Ovary (tissue), 7 donors: ENCODE measurements at regions not wholly inside any gene's neighbourhood (a gene's known extent, or its start where the extent isn't known, plus 50 kb on each side); places are given as distances from the start of the nearest gene placed in this dataset.

Source experiments
- DNase-seq, 5 donors: peaks; one replicate each; pipeline ENCODE4 v3.0.0-alpha.2; 2019 to 2020
- H3K27ac ChIP-seq, 2 donors: fragments of 200-600 bp; one replicate each; pipeline versions ENCODE4 v1.5.1 to v1.8.0; 2019 to 2022
- H3K27me3 ChIP-seq: fragments of 200-600 bp; one replicate; pipeline ENCODE4 v1.8.0; 2022
- H3K36me3 ChIP-seq: fragments of 200-600 bp; sonication (generic); one replicate; pipeline ENCODE4 v1.5.1; 2019
- H3K4me1 ChIP-seq: one replicate; pipeline ENCODE4 v1.8.1; 2013; ENCODE audit warnings: mild to moderate bottlenecking, moderate library complexity; ENCODE audit not compliant: insufficient read depth
- H3K4me3 ChIP-seq: fragments of 200-600 bp; sonication (generic); one replicate; pipeline ENCODE4 v1.5.1; 2017
- H3K9me3 ChIP-seq, 2 donors: fragments of 200-600 bp in 1 of 2; sonication (generic) in 1 of 2; one replicate each; pipeline versions ENCODE4 v1.5.1 to v1.8.1; 2013 to 2019; ENCODE audit warnings: mild to moderate bottlenecking in 1 of 2, moderate library complexity in 1 of 2
- EP300 ChIP-seq: sonication (generic); formaldehyde crosslinking; IDR thresholded peaks from one replicate; pipeline ENCODE4 v1.6.1; 2017; ENCODE audit warnings: antibody characterized with exemption
- POLR2A ChIP-seq: fragments of 450-650 bp; IDR thresholded peaks from one replicate; pipeline ENCODE4 v1.6.1; 2017; ENCODE audit warnings: antibody characterized with exemption, mild to moderate bottlenecking, moderate library complexity
- WGBS, 3 donors: extraction: QIAGEN DNeasy Blood & Tissue Kit in 1 of 3; methylation state at CpG; one replicate each; pipeline versions ENCODE4 v1.1.5 to v1.1.7; 2013 to 2017; 5-methylcytosine and 5-hydroxymethylcytosine counted together
- intact Hi-C, 4 donors: fragments of 100-400 bp; cut with DNase I; formaldehyde crosslinking; loops; one replicate each; pipeline versions ENCODE4 v1.11.0 to v1.15.1; 2022 to 2023
- TF ChIP-seq, protein P1 (sequence below), 3 donors: fragments of 450-650 bp in 2 of 3; fragments of 200-600 bp in 1 of 3; IDR thresholded peaks; one replicate each; pipeline versions ENCODE4 v1.5.1 to v1.8.0; 2016 to 2022; ENCODE audit warnings: antibody characterized with exemption in 3 of 3, mild to moderate bottlenecking in 1 of 3
- donor health status: DM: no; HTN: no; CAD: no; lungs with moderate emphysema.
- donor health status: DM: no; HTN: no; CAD: no.
- donor health status: Bipolar disorder and iron deficiency.
- donor health status: DM: no; HTN: no; CAD: no.
- donor health status: DM: yes; HTN: yes; CAD: no.

DNA sequence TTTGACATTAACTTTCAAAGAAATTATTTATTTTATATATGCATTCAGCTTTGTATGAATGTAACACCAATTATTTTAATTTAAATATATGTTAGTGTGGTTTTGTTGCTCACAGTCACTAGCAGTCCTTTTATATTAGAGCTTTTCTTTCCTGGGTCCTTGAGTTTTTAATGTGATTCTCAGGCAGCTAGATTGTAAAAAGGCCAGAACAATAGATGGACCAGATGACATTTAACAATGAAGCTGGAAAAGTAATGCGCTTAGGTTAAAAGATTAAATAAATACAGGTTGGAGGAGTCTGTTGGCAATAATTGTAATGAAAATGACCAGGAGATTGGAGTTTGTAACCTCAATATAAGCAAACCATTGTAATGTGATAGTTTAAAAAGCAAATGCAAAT lies 171.1 kb downstream of the FTCDNL1 start:
- TF ChIP-seq, protein P1, sequence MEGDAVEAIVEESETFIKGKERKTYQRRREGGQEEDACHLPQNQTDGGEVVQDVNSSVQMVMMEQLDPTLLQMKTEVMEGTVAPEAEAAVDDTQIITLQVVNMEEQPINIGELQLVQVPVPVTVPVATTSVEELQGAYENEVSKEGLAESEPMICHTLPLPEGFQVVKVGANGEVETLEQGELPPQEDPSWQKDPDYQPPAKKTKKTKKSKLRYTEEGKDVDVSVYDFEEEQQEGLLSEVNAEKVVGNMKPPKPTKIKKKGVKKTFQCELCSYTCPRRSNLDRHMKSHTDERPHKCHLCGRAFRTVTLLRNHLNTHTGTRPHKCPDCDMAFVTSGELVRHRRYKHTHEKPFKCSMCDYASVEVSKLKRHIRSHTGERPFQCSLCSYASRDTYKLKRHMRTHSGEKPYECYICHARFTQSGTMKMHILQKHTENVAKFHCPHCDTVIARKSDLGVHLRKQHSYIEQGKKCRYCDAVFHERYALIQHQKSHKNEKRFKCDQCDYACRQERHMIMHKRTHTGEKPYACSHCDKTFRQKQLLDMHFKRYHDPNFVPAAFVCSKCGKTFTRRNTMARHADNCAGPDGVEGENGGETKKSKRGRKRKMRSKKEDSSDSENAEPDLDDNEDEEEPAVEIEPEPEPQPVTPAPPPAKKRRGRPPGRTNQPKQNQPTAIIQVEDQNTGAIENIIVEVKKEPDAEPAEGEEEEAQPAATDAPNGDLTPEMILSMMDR (IDR thresholded peaks at IDR 0.05), result no peak
- TF ChIP-seq EP300 (no peak), POLR2A (no peak)
- intact Hi-C loops, result no loop called here
- DNase-seq, result no peak

DNA sequence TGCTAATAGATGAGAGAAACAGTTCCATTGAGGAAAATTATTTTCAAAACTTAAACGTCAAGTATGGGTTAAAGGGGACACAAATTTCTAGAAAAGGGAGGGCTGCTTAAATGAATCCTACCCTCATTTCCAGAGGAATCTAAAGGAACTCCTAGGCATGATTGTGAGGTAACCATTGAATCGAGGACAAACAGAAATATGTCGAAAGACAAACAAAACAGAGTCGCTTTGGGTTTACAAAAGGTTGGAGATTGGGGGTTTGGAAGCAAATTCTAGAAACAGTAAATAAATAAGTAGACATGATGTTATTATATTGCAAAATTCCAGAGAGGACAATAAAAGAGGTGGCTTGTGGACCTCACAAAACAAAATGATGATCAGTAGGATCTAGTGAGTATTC lies 173.1 kb downstream of the FTCDNL1 start:
- no peaks in the 10 kb centered on the region for H3K27me3 ChIP-seq
- intact Hi-C loops, result no loop called here
- H3K4me1 ChIP-seq, result no peaks in the 10 kb centered on the region

More for the DNA sequence above, 171.1 kb downstream of the FTCDNL1 start:
- H3K9me3 ChIP-seq, result no peaks in the 10 kb centered on the region
- H3K27me3 ChIP-seq, result no peaks in the 10 kb centered on the region
- no peak overlapping the region for H3K4me3 ChIP-seq
- H3K27ac ChIP-seq, result no peak overlapping the region
- no peaks in the 10 kb centered on the region for H3K4me1 ChIP-seq
- no peaks in the 10 kb centered on the region for H3K36me3 ChIP-seq
- 86 to 94% (median 92%) methylated on average over 1 of the region's 1 CpG for WGBS, 3 donors

DNA sequence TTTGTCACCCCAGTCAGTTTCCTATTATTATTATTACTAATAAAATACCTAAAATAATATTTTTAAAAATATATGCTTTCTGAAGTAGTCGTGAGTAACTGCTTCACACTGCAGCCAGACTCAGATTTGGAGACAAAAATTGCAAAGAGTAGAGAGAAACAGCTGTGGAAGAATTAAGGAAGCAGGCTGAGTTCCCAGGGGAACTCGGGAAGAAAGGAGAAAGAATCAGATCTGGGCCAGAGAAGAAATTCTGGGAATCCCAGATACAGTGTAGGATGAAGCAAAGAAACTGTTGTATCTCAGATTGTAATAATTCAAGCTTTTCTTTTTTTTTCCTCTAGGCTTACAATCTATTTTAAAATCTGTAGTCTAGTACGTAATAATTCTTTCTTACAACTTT lies 182.3 kb downstream of the FTCDNL1 start:
- Histone ChIP-seq H3K9me3 (no peaks in the 10 kb centered on the region), H3K4me3 (no peak overlapping the region), H3K27me3 (no peaks in the 10 kb centered on the region), H3K36me3 (no peaks in the 10 kb centered on the region), H3K27ac (no peak overlapping the region), H3K4me1 (no peaks in the 10 kb centered on the region)
- TF ChIP-seq POLR2A (no peak), EP300 (no peak)
- TF ChIP-seq, protein P1 (IDR thresholded peaks at IDR 0.05), result no peak
- no peak for DNase-seq
- intact Hi-C loops, result no loop called here
- 47 to 56% (median 47%) methylated on average over 3 of the region's 3 CpGs for WGBS, 3 donors

More for the DNA sequence above, 173.1 kb downstream of the FTCDNL1 start:
- Histone ChIP-seq H3K4me3 (no peak overlapping the region), H3K36me3 (no peaks in the 10 kb centered on the region), H3K27ac (no peak overlapping the region), H3K9me3 (no peaks in the 10 kb centered on the region)
- DNase-seq, result no peak
- TF ChIP-seq POLR2A, result no peak
- TF ChIP-seq, protein P1 (IDR thresholded peaks at IDR 0.05), result no peak
- 67 to 84% (median 84%) methylated on average over 4 of the region's 4 CpGs for WGBS, 3 donors

DNA sequence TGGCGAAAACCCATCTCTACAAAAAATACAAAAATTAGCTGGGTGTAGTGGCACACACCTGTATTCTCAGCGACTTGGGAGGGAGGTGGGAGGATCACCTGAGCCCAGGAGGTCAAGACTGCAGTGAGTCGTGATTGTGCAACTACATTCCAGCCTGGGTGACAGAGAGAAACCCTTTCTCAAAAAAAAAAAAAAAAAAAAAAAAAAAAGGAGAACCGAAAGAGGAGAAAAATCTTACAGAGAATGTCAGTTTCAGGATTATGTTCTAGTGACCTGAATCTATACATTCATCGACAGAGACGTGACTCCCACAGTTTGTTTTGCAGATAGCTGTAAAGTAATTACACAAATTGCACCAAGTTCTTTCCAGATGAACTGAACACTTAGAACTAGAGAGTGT lies 187.8 kb downstream of the FTCDNL1 start:
- intact Hi-C loops, result no loop called here

More for the DNA sequence above, 187.8 kb downstream of the FTCDNL1 start:
- Histone ChIP-seq H3K9me3 (no peaks in the 10 kb centered on the region), H3K36me3 (no peaks in the 10 kb centered on the region), H3K27ac (no peak overlapping the region), H3K4me3 (no peak overlapping the region), H3K4me1 (no peaks in the 10 kb centered on the region), H3K27me3 (no peaks in the 10 kb centered on the region)
- TF ChIP-seq POLR2A, result no peak
- no peak for TF ChIP-seq EP300
- TF ChIP-seq, protein P1 (IDR thresholded peaks at IDR 0.05), result no peak
- DNase-seq, result no peak
- WGBS, 3 donors, result 38 to 53% (median 41%) methylated on average over 6 of the region's 6 CpGs
